OCI-LY7 (cell line): ENCODE measurements at regions not wholly inside any gene's neighbourhood (a gene's known extent, or its start where the extent isn't known, plus 50 kb on each side); places are given as distances from the start of the nearest gene placed in this dataset.

Source experiments
- CTCF ChIP-seq: fragments of 200-600 bp; sonication (generic); conservative IDR thresholded peaks from 2 replicates; pipeline ENCODE4 v1.5.1; 2014; ENCODE audit warnings: mild to moderate bottlenecking, antibody characterized with exemption, low read length, moderate library complexity, mixed read lengths
- EZH2phosphoT487 ChIP-seq: fragments of 200-600 bp; sonication (generic); IDR thresholded peaks from 2 replicates; pipeline ENCODE4 v1.6.1; 2018; ENCODE audit warnings: low read depth, borderline replicate concordance, mild to moderate bottlenecking, mixed run types, antibody characterized with exemption, low read length, moderate library complexity, mixed read lengths

DNA sequence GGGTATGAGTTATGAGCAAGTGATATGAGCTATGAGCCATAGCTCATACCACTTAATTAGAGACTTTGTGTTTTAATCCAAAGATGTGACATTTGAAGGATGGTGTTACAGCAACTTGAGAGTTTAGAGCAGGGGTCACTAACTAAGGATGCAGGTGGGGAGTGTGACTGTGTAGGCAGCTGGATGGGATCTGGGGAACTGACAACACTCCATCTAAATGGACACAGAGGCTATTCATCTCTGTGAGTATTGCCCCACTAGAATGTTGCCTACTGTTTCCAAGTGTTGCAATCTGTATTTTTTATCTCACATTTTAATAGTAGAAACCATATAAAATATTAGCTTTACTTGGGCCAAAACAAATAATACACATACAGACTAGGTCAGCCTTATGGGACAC, 488.1 kb upstream of the DAB2 start:
- TF ChIP-seq CTCF (no peak), EZH2phosphoT487 (no peak)
